PC-3 (cell line): ENCODE measurements at regions not wholly inside any gene's neighbourhood (a gene's known extent, or its start where the extent isn't known, plus 50 kb on each side); places are given as distances from the start of the nearest gene placed in this dataset.

Experiments used
- EZH2 ChIP-seq: fragments of 300-600 bp; sonication (generic); IDR thresholded peaks from one replicate; pipeline ENCODE4 v1.6.1; 2017; ENCODE audit warnings: antibody characterized with exemption, mild to moderate bottlenecking, low read length; ENCODE audit not compliant: unreplicated experiment
- EZH2phosphoT487 ChIP-seq: fragments of 300-600 bp; sonication (generic); IDR thresholded peaks from 2 replicates; pipeline ENCODE4 v1.6.1; 2018; ENCODE audit warnings: mild to moderate bottlenecking, antibody characterized with exemption, low read length, borderline replicate concordance
- TF ChIP-seq, protein P1 (sequence below): fragments of 300-600 bp; sonication (generic); conservative IDR thresholded peaks from 2 replicates; pipeline ENCODE4 v1.5.1; 2017; ENCODE audit warnings: antibody characterized with exemption, low read depth, mild to moderate bottlenecking, low read length

- TF ChIP-seq, protein P1, sequence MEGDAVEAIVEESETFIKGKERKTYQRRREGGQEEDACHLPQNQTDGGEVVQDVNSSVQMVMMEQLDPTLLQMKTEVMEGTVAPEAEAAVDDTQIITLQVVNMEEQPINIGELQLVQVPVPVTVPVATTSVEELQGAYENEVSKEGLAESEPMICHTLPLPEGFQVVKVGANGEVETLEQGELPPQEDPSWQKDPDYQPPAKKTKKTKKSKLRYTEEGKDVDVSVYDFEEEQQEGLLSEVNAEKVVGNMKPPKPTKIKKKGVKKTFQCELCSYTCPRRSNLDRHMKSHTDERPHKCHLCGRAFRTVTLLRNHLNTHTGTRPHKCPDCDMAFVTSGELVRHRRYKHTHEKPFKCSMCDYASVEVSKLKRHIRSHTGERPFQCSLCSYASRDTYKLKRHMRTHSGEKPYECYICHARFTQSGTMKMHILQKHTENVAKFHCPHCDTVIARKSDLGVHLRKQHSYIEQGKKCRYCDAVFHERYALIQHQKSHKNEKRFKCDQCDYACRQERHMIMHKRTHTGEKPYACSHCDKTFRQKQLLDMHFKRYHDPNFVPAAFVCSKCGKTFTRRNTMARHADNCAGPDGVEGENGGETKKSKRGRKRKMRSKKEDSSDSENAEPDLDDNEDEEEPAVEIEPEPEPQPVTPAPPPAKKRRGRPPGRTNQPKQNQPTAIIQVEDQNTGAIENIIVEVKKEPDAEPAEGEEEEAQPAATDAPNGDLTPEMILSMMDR = no peak
- TF ChIP-seq EZH2 (no peak), EZH2phosphoT487 (no peak)
These were observed 315.1 kb downstream of the SMOC2 start for GRCh38 chr6:168756009-168756634.
